NOMO-1 treated with DMSO at 0.1 percent for 48 hours (cell line): ENCODE measurements at regions not wholly inside any gene's neighbourhood (a gene's known extent, or its start where the extent isn't known, plus 50 kb on each side); places are given as distances from the start of the nearest gene placed in this dataset.

Experiments
- DNase-seq: peaks from one replicate; lab custom pipeline; 2025; ENCODE audit not compliant: unreplicated experiment; lab: John Stamatoyannopoulos, UW

GRCh38 chr10:1860351-1860750 lies 123.0 kb upstream of the ADARB2 start:
- no peak for DNase-seq

- no peak for DNase-seq
These were observed 121.2 kb upstream of the ADARB2 start for GRCh38 chr10:1858547-1858946.

DNA sequence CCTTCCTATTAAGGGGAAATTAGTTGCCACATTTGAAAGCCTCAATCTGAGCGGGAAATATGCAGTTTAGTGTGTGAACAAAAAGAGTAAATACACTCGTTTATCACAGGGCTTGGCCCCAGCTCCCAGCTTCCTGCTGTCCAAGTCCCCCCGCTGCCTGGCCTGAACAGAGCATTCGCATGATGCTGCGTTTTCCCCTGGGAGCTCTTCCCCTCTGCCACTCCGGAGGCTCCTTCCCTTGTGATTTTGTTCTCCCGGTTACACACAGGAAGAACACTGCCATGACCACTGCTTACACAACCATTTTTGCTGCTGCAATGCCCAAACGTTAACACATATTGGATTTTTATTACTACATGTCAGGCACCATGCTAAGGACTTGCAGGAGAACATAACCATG lies 120.7 kb upstream of the ADARB2 start:
- DNase-seq: no peak

GRCh38 chr10:1855911-1856310 lies 118.6 kb upstream of the ADARB2 start:
- no peak for DNase-seq

- no peak for DNase-seq
These were observed 116.9 kb upstream of the ADARB2 start for GRCh38 chr10:1854271-1854670.

DNA sequence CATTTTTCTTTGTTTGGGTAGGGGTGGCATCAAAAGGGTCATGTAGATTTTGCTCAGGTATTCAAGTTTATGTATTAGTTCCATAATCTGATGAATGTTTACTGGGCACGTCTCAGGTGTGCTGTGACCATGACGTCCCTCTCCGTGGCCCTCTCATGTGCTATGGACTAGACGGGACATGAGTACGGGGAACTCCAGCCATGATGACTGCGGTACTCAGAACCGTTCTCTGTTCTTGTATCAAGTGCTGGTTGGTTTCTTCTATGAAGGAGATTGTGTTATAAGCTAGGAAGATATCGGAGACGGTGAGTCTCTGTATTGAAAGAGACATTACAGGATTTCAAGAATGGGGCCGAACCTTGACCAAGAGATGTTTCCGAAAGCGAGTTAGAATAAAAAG lies 116.5 kb upstream of the ADARB2 start:
- DNase-seq: no peak

- no peak for DNase-seq
These were observed 115.5 kb upstream of the ADARB2 start for GRCh38 chr10:1852841-1853240.

GRCh38 chr10:1851762-1852161 lies 114.4 kb upstream of the ADARB2 start:
- DNase-seq: no peak

- no peak for DNase-seq
These were observed 113.7 kb upstream of the ADARB2 start for GRCh38 chr10:1850971-1851527.

- DNase-seq: no peak
These were observed 110.0 kb upstream of the ADARB2 start for GRCh38 chr10:1847361-1847760.

DNA sequence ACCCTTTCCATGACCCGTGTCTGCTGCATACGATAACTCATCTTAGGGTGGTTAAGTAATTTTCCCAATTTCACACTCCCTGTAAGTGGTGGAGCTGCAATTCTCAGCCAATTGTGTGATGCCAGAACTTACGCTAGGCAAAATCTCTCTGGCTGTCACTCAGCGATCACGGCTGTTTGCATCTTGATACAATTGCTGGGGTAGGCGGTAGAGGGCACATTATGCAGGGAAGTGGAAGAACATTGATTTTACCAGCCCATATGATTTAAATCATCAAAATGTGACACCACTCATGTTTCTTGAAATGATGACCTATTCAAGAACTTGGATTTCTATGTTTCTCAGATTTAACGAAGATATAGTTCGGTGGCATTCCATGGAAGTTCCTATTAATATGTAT lies 108.7 kb upstream of the ADARB2 start:
- no peak for DNase-seq

DNA sequence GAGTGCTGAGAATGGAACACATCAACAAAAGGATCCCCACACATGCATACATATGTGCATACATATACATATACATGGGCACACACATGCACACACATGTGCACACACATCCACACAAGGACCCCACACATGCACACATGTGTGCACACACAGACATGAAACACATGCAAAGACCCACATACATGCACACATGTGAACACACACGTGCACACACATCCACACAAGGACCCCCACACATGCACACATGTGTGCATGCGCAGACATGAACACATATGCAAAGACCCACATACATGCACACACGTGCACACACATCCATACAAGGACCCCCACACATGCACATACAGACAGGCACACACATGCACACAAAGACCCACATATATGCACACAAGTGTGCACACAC lies 104.4 kb upstream of the ADARB2 start:
- no peak for DNase-seq

GRCh38 chr10:1829712-1830111 lies 92.4 kb upstream of the ADARB2 start:
- no peak for DNase-seq

- DNase-seq: peak; percentile 7
These were observed 87.6 kb upstream of the ADARB2 start for GRCh38 chr10:1824928-1825327.

DNA sequence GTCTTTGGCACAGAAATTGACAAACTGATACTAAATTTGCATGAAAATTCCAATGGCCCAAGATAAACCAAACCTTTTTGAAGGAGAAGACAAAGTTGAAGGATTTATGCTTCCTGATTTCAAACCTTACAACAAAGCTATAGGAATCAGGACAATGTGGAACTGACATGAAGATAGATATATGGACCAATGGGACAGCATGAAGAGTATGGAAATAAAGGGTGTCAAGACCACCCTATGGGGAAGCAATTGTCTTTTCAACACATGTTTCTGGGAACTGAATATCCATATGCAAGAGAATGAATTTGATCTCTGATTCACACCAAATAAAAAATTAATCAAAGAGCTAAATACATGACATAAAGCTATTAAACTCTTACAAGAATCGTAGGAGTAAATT lies 77.2 kb upstream of the ADARB2 start:
- DNase-seq: no peak

DNA sequence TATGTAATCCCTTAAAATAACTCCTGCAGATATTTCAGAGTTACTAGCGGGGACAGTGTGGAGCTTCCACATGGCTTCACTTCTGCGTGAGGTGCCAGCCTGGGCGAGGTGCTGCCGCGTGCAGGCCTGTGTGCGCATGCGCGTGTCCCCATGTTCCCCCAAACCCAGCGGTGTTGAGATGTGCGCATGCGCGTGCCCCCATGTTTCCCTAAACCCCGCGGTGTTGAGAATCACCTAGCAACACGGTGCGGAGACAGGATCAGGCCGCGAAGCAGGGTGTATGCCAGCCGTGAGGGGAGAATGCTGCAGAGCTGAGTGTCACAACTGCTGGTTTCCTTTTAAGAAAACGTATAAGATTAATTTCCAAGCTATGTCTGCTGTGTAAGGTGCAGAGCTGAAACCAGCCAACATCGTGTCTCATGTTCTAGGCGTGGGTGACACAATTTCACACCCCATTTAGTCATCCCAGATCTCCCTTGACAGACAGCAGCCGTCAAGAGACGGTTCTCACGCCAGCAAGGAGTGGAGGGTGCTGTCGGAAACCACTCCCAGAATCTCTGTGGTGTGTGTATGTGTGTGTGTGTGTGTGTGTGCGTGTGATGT lies 71.9 kb upstream of the ADARB2 start:
- DNase-seq: no peak

DNA sequence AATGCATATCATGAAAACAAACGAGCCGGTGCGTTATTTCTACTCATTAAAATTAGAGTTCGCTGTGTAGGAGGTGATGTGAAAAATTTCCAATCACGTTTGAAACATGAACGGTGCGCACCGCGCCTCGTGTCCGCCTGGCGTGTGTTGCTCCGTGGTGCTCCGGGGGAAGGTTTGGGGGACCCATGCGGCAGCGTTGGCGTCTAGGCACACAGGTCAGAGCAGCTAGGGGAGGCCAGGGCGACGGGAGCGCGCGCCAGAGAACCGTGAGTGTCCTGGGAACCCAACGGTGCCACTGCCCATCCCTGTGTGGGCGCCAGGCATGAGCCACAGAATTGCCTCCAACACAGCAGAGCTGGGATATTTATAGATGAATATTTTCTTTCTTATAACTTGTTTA lies 70.6 kb upstream of the ADARB2 start:
- DNase-seq: no peak

DNA sequence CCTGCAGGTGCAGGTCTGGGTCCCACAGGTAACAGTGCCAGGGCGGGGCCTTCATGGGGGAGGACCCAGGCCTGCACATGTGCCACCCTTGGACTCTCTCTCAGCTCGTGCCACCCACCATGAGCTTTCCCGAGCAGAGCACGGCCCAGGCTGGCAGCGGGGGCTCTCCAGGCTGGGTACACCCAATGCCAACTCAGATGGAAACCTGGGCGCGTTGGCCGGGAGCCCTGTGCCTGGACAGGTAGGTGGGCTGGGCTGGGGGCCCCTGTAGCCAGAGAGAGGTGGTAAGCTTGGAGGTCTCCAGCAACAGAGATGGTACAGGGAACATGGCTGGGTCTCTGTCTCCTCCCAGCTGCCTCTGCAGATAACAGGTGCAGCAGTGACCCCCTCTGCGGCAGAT lies 69.9 kb upstream of the ADARB2 start:
- DNase-seq: no peak

DNA sequence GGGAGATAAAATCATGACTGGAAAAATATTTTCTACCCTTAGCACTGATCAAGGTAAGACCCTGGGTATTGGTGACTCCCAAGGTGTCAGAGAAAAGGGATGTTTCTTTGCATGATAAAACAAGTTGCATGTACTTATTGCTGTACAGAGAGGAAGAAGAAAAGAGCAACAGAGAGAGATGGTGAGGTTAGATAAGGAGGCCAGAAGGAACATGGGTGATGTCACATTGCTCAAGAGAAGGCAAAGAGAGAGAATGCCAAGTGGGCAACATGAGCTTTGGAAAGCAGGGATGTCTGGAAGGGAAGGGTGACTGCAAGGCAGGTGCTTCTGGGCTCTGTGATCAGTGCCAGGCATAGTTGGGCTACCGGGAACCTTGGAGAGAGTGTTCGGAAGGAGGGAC lies 65.1 kb upstream of the ADARB2 start:
- no peak for DNase-seq

GRCh38 chr10:1788401-1788800 lies 51.1 kb upstream of the ADARB2 start:
- no peak for DNase-seq
